ENCODE measurements at regions not wholly inside any gene's neighbourhood (a gene's known extent, or its start where the extent isn't known, plus 50 kb on each side); places are given as distances from the start of the nearest gene placed in this dataset.

DNA sequence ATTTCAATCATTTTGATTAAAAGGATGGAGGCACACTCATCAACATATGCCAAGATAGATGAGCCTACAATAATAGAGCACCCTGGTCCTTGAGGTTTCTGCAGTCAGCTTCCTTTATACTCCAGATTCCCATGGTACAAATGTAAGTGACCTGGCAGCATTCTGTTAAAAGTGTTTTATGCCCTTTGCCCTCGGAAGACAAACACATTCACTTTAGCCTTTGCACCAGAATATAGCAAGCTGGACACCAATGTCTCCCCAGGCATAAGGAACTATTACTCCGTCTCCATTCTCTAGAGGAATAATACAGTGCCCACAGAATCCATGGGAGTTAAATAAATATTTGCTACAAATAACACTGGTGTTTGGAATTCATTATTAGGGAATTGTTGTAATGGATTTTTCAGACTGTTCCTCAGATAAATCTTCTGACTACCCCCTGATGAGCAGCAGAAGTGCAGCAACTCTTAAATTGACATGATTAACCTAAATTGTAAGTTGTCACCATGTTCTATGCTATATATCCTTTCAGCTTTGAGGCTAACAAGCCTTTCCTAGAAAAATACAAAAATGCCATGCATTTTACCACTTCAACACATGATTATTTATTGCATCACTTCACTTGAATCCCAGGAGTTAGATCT is 340.2 kb downstream of the TBC1D32 start:
- Histone ChIP-seq H2BK120ac (ENCODE audit: low read depth, low read length) (no peak overlapping the region), H2AK5ac (ENCODE audit: low read depth, low read length) (no peak overlapping the region), H3K4me2 (ENCODE audit: low read depth, low read length) (no peak overlapping the region), H2BK15ac (ENCODE audit: low read depth, low read length) (no peak overlapping the region), H3K4me1 (ENCODE audit: control insufficient read depth, insufficient read depth, low read length) (no peaks in the 10 kb centered on the region), H3K9me1 (ENCODE audit: insufficient read depth, low read length) (no peaks in the 10 kb centered on the region), H3K23ac (ENCODE audit: low read depth, low read length) (no peak overlapping the region), H4K5ac (ENCODE audit: low read depth, low read length) (no peak overlapping the region), H2BK20ac (ENCODE audit: low read depth, low read length) (no peak overlapping the region), H4K91ac (ENCODE audit: insufficient read depth, low read depth, low read length) (no peak overlapping the region), H4K8ac (ENCODE audit: low read depth in 2 of 2, low read length in 2 of 2) (no peak overlapping the region), H3K27me3 (ENCODE audit: control insufficient read depth, insufficient read depth, low read length) (no peaks in the 10 kb centered on the region), H3K56ac (ENCODE audit: extremely low read depth, insufficient read depth, low read length) (no peak overlapping the region), H3K9ac (ENCODE audit: low read depth, low read length) (no peak overlapping the region), H3K36me3 (ENCODE audit: control insufficient read depth, insufficient read depth, low read length) (no peaks in the 10 kb centered on the region), H3K4me3 (ENCODE audit: insufficient read depth, low read depth, low read length) (no peak overlapping the region), H3K27ac (ENCODE audit: insufficient read depth, low read length) (no peak overlapping the region), H3K9me3 (ENCODE audit: control insufficient read depth, insufficient read depth, low read length) (no peaks in the 10 kb centered on the region), H2AK9ac (replicated peaks; ENCODE audit: low read depth, low read length, poor library complexity) (no peak overlapping the region), H3K14ac (replicated peaks; ENCODE audit: low read depth, low read length) (no peak overlapping the region), H3K18ac (ENCODE audit: low read depth, low read length) (no peak overlapping the region), H2AFZ (replicated peaks; ENCODE audit: low read length, poor library complexity) (no peak overlapping the region), H2BK5ac (ENCODE audit: low read depth, low read length, poor library complexity, severe bottlenecking) (no peak overlapping the region), H4K20me1 (ENCODE audit: insufficient read depth, low read length) (no peaks in the 10 kb centered on the region), H3K4ac (ENCODE audit: low read depth, low read length) (no peak overlapping the region), H3K79me1 (ENCODE audit: low read depth in 1 of 2, low read length in 2 of 2) (no peaks in the 10 kb centered on the region)
- ChIA-PET CTCF (no interaction called here), POLR2A (ENCODE audit: unreplicated experiment) (no interaction called here)
- dilution Hi-C loops (cut with HindIII; ENCODE audit: low sequenced_read_pairs, unreplicated experiment) (no loop called here), in situ Hi-C loops (cut with MboI; ENCODE audit: low sequenced_read_pairs) (no loop called here), intact Hi-C loops (cut with micrococcal nuclease) (no loop called here)
- DNase-seq (no peak), ATAC-seq (ENCODE audit: low read depth) (no peak)
- no CpG with 5 or more reads among the region's 2 CpGs for WGBS, 2 experiments (ENCODE audit: extremely low coverage in 2 of 2, insufficient read length in 1 of 2)
- TF ChIP-seq, protein P1, sequence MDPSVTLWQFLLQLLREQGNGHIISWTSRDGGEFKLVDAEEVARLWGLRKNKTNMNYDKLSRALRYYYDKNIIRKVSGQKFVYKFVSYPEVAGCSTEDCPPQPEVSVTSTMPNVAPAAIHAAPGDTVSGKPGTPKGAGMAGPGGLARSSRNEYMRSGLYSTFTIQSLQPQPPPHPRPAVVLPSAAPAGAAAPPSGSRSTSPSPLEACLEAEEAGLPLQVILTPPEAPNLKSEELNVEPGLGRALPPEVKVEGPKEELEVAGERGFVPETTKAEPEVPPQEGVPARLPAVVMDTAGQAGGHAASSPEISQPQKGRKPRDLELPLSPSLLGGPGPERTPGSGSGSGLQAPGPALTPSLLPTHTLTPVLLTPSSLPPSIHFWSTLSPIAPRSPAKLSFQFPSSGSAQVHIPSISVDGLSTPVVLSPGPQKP (IDR thresholded peaks at IDR 0.05; ENCODE audit: borderline replicate concordance, low read depth, low read length), result no peak
- no peak for TF ChIP-seq RAD21 (IDR thresholded peaks at IDR 0.05; ENCODE audit: low read length)
- no peak for TF ChIP-seq CHD1 (IDR thresholded peaks at IDR 0.05; ENCODE audit: low read depth, low read length)
- peak; percentile 26; the same call in 1 of the 2 replicates for TF ChIP-seq CEBPB (IDR thresholded peaks at IDR 0.05; ENCODE audit: low read depth, low read length)
- no TSS peak for BruUV-seq (replicated peaks)

Measured in IMR-90 (cell line).